WI38 (cell line): ENCODE measurements at regions not wholly inside any gene's neighbourhood (a gene's known extent, or its start where the extent isn't known, plus 50 kb on each side); places are given as distances from the start of the nearest gene placed in this dataset.

Source experiments
- H3K4me3 ChIP-seq: 2 replicates; pipeline ENCODE4 v1.5.1; 2011; ENCODE audit warnings: low read depth, mild to moderate bottlenecking, control low read depth, low read length
- CTCF ChIP-seq: IDR thresholded peaks from 2 replicates; pipeline ENCODE4 v1.5.1; 2012; ENCODE audit warnings: low read depth, mild to moderate bottlenecking, control low read depth, low read length

GRCh38 chr13:72004246-72004645, 137.2 kb upstream of the DACH1 start:
- no peak for TF ChIP-seq CTCF
- H3K4me3 ChIP-seq = no peak overlapping the region

DNA sequence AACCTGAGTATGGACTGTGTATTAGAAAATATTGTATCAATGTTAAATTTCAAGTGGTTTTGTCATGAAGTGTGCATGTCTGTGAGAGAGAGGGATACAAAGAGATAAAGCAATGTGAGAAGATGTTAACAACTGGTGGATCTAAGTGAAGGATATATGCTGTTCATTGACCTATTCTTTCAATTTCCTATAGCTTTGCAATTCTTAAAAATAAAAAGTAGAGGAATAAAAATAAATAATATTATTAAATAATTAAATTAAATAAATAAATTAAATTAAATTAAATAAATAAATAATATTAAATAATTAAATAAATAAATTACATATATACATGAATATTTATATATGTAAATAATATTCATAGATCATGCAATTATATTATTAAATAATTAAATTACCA, 131.2 kb upstream of the DACH1 start:
- H3K4me3 ChIP-seq = no peak overlapping the region
- TF ChIP-seq CTCF = no peak

DNA sequence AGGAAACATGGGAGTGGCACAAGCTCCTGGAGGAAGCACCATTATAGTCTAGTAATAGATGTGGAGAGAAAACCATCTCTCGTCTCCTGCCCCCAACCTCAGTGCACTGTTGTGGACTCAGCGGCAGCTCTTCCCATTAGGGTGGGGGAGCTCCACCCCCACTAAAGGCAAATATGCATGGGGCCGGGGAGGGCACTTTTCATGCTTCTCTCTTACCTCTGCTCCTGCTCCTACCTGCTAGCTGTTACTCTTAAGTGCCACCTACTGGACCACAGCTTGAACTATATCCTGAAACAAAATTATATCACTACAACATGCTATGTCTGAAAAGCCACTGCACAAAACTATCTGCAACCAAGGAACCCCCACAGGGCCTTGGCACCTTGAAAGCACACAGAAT, 112.6 kb upstream of the DACH1 start:
- no peak for TF ChIP-seq CTCF
- H3K4me3 ChIP-seq = no peak overlapping the region

- no peak for TF ChIP-seq CTCF
- no peak overlapping the region for H3K4me3 ChIP-seq
Observed at GRCh38 chr13:71977028-71977427, 110.0 kb upstream of the DACH1 start.

- no peak for TF ChIP-seq CTCF
- H3K4me3 ChIP-seq = no peak overlapping the region
Observed at GRCh38 chr13:71967990-71968389, 101.0 kb upstream of the DACH1 start.

- H3K4me3 ChIP-seq = no peak overlapping the region
- no peak for TF ChIP-seq CTCF
Observed at GRCh38 chr13:71964491-71965100, 97.6 kb upstream of the DACH1 start.

- no peak for TF ChIP-seq CTCF
- H3K4me3 ChIP-seq = no peak overlapping the region
Observed at GRCh38 chr13:71962735-71963134, 95.7 kb upstream of the DACH1 start.
